Activated CD8-positive, alpha-beta T cell treated with anti-CD3 and anti-CD28 coated beads, Interleukin-2, amount 10 ng/mL, durations not matched to agents 7 days and 5 days (primary cell): ENCODE measurements at regions not wholly inside any gene's neighbourhood (a gene's known extent, or its start where the extent isn't known, plus 50 kb on each side); places are given as distances from the start of the nearest gene placed in this dataset.

Experiments used
- ATAC-seq: fragments of 150-1000 bp; cut with Tn5 transposase; one replicate; pipeline ENCODE4 v1.10.0; 2021; ENCODE audit warnings: moderate library complexity
- CTCF ChIA-PET: fragments of 350-600 bp; sonication (Branson Sonifier 250); formaldehyde crosslinking; loops from one replicate; lab custom pipeline; 2021; ENCODE audit warnings: antibody characterized with exemption; lab: Charles Lee
- POLR2A ChIA-PET: fragments of 350-600 bp; sonication (Branson Sonifier 250); formaldehyde crosslinking; loops from one replicate; lab custom pipeline; 2021; ENCODE audit warnings: antibody characterized with exemption; lab: Charles Lee
- DNase-seq: peaks from one replicate; pipeline ENCODE4 v3.0.0-alpha.2; 2020
- H3K27ac Mint-ChIP-seq: one replicate; pipeline ENCODE4 v1.8.0; 2021; ENCODE audit warnings: mild to moderate bottlenecking, mixed read lengths
- H3K27me3 Mint-ChIP-seq: one replicate; pipeline ENCODE4 v1.8.0; 2021; ENCODE audit warnings: low read depth, mixed read lengths
- H3K36me3 Mint-ChIP-seq: one replicate; pipeline ENCODE4 v1.8.0; 2021; ENCODE audit warnings: low read depth, mixed read lengths
- H3K4me1 Mint-ChIP-seq: one replicate; pipeline ENCODE4 v1.8.0; 2021; ENCODE audit warnings: low read depth, mixed read lengths
- H3K4me3 Mint-ChIP-seq: one replicate; pipeline ENCODE4 v1.8.0; 2021; ENCODE audit warnings: mild to moderate bottlenecking, mixed read lengths
- H3K9me3 Mint-ChIP-seq: one replicate; pipeline ENCODE4 v1.8.0; 2022; ENCODE audit warnings: mixed read lengths; ENCODE audit not compliant: insufficient read depth

- no peak overlapping the region for H3K27ac Mint-ChIP-seq
- H3K4me3 Mint-ChIP-seq, result no peak overlapping the region
- no peaks in the 10 kb centered on the region for H3K4me1 Mint-ChIP-seq
- no peaks in the 10 kb centered on the region for H3K36me3 Mint-ChIP-seq
- DNase-seq, result no peak
- CTCF ChIA-PET, result no interaction called here
- H3K27me3 Mint-ChIP-seq, result peaks cover 5% of the 10 kb centered on the region
- no peak for ATAC-seq
- POLR2A ChIA-PET, result no interaction called here
- H3K9me3 Mint-ChIP-seq, result no peaks in the 10 kb centered on the region
Observed at GRCh38 chr2:234601213-234601612, 104.3 kb upstream of the ARL4C start.

GRCh38 chr2:234597576-234597861, 100.6 kb upstream of the ARL4C start:
- H3K36me3 Mint-ChIP-seq, result no peaks in the 10 kb centered on the region
- no peak overlapping the region for H3K27ac Mint-ChIP-seq

DNA sequence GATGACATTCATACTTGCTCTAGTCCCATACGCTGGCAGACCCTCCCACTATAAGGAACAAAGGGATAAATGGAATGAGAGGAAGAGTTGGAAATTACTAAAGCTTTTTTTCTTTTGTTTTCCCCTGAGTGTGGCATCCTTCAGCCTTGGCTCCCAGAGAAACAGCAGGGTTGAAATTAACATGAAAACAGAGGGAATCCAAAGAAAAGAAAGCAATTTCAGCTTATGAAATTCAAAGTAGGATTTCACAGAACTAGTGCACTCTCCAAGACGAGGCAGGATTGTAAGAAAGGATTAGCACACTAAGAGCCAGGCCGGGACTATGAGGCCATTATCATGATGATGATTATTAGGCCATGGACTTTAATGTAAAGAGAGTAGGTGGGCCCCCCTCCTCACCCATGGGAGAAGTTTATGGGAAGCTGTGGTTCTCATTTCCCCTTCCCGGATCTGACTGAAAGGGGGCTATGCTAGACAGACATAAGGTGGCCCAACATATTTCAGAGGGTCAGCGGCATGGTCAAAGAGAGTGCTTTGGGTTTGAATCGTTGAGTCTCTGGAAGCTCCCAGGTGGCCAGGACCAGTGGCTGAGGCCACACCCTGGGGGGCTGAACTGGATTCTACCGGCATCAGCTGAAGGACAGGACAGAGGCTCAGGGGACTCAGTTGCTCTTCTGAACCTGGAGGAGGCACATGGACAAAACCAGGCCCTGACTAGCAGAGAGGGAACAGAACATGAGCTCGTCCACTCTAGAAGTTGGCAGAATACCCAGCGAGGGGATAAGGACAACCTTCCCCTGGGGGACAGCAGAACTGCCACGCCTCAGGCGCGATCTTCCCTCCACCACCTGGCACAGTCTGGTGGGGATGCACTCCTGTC, 100.1 kb upstream of the ARL4C start:
- no peak overlapping the region for H3K27ac Mint-ChIP-seq
- H3K4me1 Mint-ChIP-seq, result no peaks in the 10 kb centered on the region
- ChIA-PET POLR2A (interaction anchor here (0.6 kb wide), 1 partner anchor 436 kb away, joined by 3 read pairs; no protein-coding TSS in a partner anchor), CTCF (interaction anchor here (1.6 kb wide), 1 partner anchor 15 kb away, joined by 3 read pairs; no protein-coding TSS in a partner anchor)
- H3K9me3 Mint-ChIP-seq, result no peaks in the 10 kb centered on the region
- ATAC-seq, result no peak
- H3K27me3 Mint-ChIP-seq, result peaks cover 5% of the 10 kb centered on the region
- no peak overlapping the region for H3K4me3 Mint-ChIP-seq
- no peak for DNase-seq
- H3K36me3 Mint-ChIP-seq, result no peaks in the 10 kb centered on the region

More at GRCh38 chr2:234597576-234597861, 100.6 kb upstream of the ARL4C start:
- ChIA-PET POLR2A (no interaction called here), CTCF (no interaction called here)
- no peak overlapping the region for H3K4me3 Mint-ChIP-seq
- ATAC-seq (no peak), DNase-seq (no peak)
- H3K9me3 Mint-ChIP-seq, result no peaks in the 10 kb centered on the region
- peaks cover 5% of the 10 kb centered on the region for H3K27me3 Mint-ChIP-seq
- no peaks in the 10 kb centered on the region for H3K4me1 Mint-ChIP-seq

GRCh38 chr2:234595829-234596228, 98.9 kb upstream of the ARL4C start:
- H3K27me3 Mint-ChIP-seq, result peaks cover 5% of the 10 kb centered on the region
- H3K27ac Mint-ChIP-seq, result no peak overlapping the region
- H3K9me3 Mint-ChIP-seq, result no peaks in the 10 kb centered on the region
- no peak for ATAC-seq
- no peak overlapping the region for H3K4me3 Mint-ChIP-seq
- H3K4me1 Mint-ChIP-seq, result no peaks in the 10 kb centered on the region
- CTCF ChIA-PET, result interaction anchor here (1.6 kb wide), 1 partner anchor 16 kb away, joined by 3 read pairs; no protein-coding TSS in a partner anchor
- H3K36me3 Mint-ChIP-seq, result no peaks in the 10 kb centered on the region
- POLR2A ChIA-PET, result no interaction called here
- DNase-seq, result no peak

DNA sequence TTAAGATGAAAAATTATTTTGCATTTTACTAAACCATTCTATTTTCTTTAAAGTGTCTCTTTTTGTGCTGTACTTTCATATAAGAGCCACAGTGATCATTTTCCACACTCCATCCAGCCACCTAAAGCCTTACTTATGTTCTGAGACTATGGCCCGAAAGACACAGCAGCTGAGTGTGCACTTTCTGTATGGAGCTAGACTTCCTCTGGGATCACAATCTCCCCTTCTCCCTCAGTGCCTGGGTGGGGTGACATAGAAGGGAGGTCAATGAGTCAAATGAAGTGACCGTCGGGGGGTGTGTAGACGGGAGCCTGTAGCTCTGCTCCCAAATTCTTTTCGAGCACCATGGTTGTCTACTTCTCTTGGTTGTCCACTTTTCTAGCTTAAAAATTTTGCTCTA, 97.8 kb upstream of the ARL4C start:
- CTCF ChIA-PET, result no interaction called here

DNA sequence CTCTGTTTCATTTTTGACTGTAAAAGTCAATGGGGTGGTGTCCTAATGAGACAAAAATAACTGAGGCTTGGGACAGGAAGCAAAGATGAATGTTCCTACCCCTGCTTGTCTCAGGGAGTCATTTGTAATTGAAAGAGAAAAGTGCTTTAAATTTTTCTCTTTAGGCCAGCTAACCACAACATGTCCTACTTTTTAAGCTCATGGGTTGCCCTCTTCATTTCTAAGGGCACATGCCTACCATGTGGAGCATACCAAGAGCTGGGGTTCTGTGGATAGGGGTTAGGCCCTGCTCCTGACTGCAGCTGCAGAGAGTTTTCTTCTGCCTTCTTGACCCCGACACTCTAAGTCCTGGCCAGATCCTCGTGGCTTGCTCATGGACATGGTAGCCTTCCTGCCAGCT, 96.8 kb upstream of the ARL4C start:
- H3K4me1 Mint-ChIP-seq, result no peaks in the 10 kb centered on the region
- peaks cover 7% of the 10 kb centered on the region for H3K27me3 Mint-ChIP-seq
- CTCF ChIA-PET, result no interaction called here
- no peaks in the 10 kb centered on the region for H3K36me3 Mint-ChIP-seq
- H3K9me3 Mint-ChIP-seq, result no peaks in the 10 kb centered on the region
- H3K27ac Mint-ChIP-seq, result no peak overlapping the region
- no peak for DNase-seq
- H3K4me3 Mint-ChIP-seq, result no peak overlapping the region
- POLR2A ChIA-PET, result no interaction called here
- ATAC-seq, result no peak

More for the DNA sequence above, 97.8 kb upstream of the ARL4C start:
- no peak for DNase-seq
- H3K27me3 Mint-ChIP-seq, result peaks cover 3% of the 10 kb centered on the region
- no peak overlapping the region for H3K4me3 Mint-ChIP-seq
- no peak for ATAC-seq
- H3K27ac Mint-ChIP-seq, result no peak overlapping the region
- no peaks in the 10 kb centered on the region for H3K9me3 Mint-ChIP-seq
- H3K36me3 Mint-ChIP-seq, result no peaks in the 10 kb centered on the region
- H3K4me1 Mint-ChIP-seq, result no peaks in the 10 kb centered on the region
- POLR2A ChIA-PET, result no interaction called here

- no peaks in the 10 kb centered on the region for H3K36me3 Mint-ChIP-seq
- ChIA-PET POLR2A (interaction anchor here (0.6 kb wide), 1 partner anchor 28 kb away, joined by 3 read pairs; no protein-coding TSS in a partner anchor), CTCF (interaction anchor here (1.2 kb wide), 1 partner anchor 47 kb away, joined by 6 read pairs; no protein-coding TSS in a partner anchor)
- no peaks in the 10 kb centered on the region for H3K9me3 Mint-ChIP-seq
- H3K4me1 Mint-ChIP-seq, result no peaks in the 10 kb centered on the region
- H3K27me3 Mint-ChIP-seq, result peaks cover 9% of the 10 kb centered on the region
- H3K27ac Mint-ChIP-seq, result no peak overlapping the region
- no peak overlapping the region for H3K4me3 Mint-ChIP-seq
- no peak for ATAC-seq
- DNase-seq, result no peak
Observed at GRCh38 chr2:234592541-234592940, 95.7 kb upstream of the ARL4C start.

DNA sequence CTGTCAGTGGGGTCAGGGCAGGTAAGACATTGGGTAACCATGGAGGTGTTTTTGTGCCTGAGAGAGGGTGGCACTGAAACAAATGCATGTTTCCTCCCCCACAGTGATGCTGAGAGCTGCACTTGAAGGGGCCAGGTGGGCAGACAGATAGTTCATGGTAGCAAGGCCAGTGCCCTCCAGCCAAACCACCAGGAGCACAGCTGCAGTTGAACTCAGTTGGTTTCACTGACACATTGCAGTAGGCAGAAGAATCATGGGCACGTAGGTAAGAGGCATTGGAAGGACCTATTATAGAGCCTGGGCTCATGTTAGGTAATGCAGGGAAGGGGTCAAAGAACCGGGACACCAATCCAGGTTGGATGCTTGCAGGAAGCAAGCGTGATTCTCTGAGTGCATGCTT, 93.2 kb upstream of the ARL4C start:
- H3K4me3 Mint-ChIP-seq, result no peak overlapping the region
- POLR2A ChIA-PET, result no interaction called here
- DNase-seq (no peak), ATAC-seq (no peak)
- no peaks in the 10 kb centered on the region for H3K36me3 Mint-ChIP-seq
- H3K27ac Mint-ChIP-seq, result no peak overlapping the region
- no peaks in the 10 kb centered on the region for H3K9me3 Mint-ChIP-seq
- CTCF ChIA-PET, result no interaction called here
- H3K4me1 Mint-ChIP-seq, result no peaks in the 10 kb centered on the region
- peaks cover 9% of the 10 kb centered on the region for H3K27me3 Mint-ChIP-seq

DNA sequence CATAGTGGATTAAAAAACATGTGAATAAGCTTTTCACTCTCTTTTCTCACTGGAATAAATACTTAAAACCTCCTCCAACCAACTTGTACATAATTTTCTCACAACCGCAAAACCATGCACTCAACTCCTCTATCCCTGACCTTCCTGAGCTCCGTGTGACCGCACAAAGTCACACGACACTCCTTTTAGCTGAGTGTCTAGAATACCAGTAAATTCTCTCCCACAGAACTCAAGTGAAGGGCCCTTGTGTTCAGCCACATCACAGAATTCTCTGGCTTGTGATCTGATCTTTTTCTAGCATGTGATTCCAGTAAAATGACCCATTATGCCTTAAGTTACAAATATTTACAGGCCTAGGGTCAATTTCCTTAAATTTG, 91.2 kb upstream of the ARL4C start:
- ChIA-PET CTCF (interaction anchor here (1.4 kb wide), 1 partner anchor 14 kb away, joined by 5 read pairs; no protein-coding TSS in a partner anchor), POLR2A (no interaction called here)
- no peaks in the 10 kb centered on the region for H3K9me3 Mint-ChIP-seq
- H3K27ac Mint-ChIP-seq, result no peak overlapping the region
- no peaks in the 10 kb centered on the region for H3K36me3 Mint-ChIP-seq
- peaks cover 9% of the 10 kb centered on the region for H3K27me3 Mint-ChIP-seq
- DNase-seq (no peak), ATAC-seq (no peak)
- no peaks in the 10 kb centered on the region for H3K4me1 Mint-ChIP-seq
- no peak overlapping the region for H3K4me3 Mint-ChIP-seq

DNA sequence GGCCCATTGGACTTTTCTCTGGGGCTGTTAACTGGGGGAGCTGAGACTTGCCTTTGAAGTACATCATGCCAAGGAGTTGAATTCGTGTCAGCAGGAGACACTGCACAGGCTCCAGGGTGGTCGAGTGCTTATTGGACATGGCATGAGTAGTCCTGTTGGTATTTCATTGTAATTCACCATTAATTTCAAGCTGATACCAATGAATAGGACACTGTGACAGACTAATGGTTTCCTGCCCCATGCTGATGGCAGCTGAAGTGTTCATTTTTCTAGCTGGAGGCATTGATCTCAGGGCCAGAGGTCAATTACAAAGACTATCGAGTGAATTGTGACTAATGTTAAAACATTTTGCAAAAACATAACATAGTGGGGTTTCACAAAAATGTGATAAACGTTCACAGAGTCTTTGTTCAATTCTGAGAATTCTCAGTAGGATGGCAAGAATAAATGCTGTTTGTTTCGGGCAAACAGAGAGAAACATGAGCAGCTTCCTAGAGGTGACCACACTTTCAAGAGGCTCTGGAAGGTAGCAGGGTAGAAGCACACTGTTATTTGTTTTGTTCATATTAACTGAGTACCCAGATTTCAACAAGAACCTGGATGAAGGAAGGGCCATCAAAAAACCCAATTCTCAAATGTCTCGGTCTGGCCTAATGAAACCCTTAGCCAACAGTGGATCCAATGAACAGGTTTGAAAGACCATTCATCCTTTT, 90.6 kb upstream of the ARL4C start:
- ATAC-seq (no peak), DNase-seq (no peak)
- ChIA-PET CTCF (interaction anchor here (1.4 kb wide), 1 partner anchor 15 kb away, joined by 5 read pairs; no protein-coding TSS in a partner anchor), POLR2A (no interaction called here)
- H3K27me3 Mint-ChIP-seq, result peaks cover 9% of the 10 kb centered on the region
- no peaks in the 10 kb centered on the region for H3K4me1 Mint-ChIP-seq
- H3K4me3 Mint-ChIP-seq, result no peak overlapping the region
- H3K27ac Mint-ChIP-seq, result no peak overlapping the region
- H3K36me3 Mint-ChIP-seq, result no peaks in the 10 kb centered on the region
- H3K9me3 Mint-ChIP-seq, result no peaks in the 10 kb centered on the region

- Mint-ChIP-seq H3K36me3 (no peaks in the 10 kb centered on the region), H3K4me1 (no peaks in the 10 kb centered on the region), H3K4me3 (no peak overlapping the region), H3K27me3 (peaks cover 6% of the 10 kb centered on the region), H3K27ac (no peak overlapping the region), H3K9me3 (no peaks in the 10 kb centered on the region)
- ATAC-seq, result no peak
- POLR2A ChIA-PET, result no interaction called here
- CTCF ChIA-PET, result interaction anchor here (0.7 kb wide), 1 partner anchor 106 kb away, joined by 4 read pairs; no protein-coding TSS in a partner anchor
- no peak for DNase-seq
Observed at GRCh38 chr2:234583331-234583730, 86.5 kb upstream of the ARL4C start.

DNA sequence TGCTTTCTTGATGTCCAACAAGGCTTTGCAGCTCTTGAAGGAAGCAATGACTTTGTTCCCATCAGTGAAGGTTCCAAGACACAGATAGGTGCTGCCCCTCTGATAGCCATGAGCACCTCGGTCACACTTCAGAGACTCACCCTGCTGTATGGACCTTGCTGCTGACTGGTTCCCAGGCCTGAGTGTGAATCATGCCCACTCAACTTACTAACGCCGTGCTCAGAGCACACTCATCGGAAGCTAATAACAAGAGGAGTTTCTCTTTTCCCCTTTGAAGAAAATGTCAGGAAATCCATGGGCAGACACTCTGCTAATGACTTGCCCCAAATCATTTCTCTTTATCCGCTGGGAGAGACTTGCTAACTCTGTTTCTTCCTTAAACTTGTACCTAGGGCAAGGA, 83.8 kb upstream of the ARL4C start:
- Mint-ChIP-seq H3K4me1 (no peaks in the 10 kb centered on the region), H3K4me3 (no peak overlapping the region), H3K27ac (no peak overlapping the region), H3K36me3 (no peaks in the 10 kb centered on the region), H3K9me3 (no peaks in the 10 kb centered on the region), H3K27me3 (peaks cover 6% of the 10 kb centered on the region)
- POLR2A ChIA-PET, result no interaction called here
- CTCF ChIA-PET, result no interaction called here
- ATAC-seq (no peak), DNase-seq (no peak)
